Activated CD4-positive, alpha-beta T cell treated with anti-CD3 and anti-CD28 coated beads for 36 hours (primary cell): ENCODE measurements at regions not wholly inside any gene's neighbourhood (a gene's known extent, or its start where the extent isn't known, plus 50 kb on each side); places are given as distances from the start of the nearest gene placed in this dataset.
"Not testable (repeated sequence)": the region's sequence is repeated elsewhere in the genome, so short reads cannot be mapped to it uniquely, and the experiment has no call there.

Experiments
- ATAC-seq: fragments of 200-7000 bp; cut with Tn5 transposase; one replicate; pipeline ENCODE4 v1.10.0; 2021; ENCODE audit warnings: mild to moderate bottlenecking, moderate library complexity
- CTCF ChIA-PET: fragments of 350-600 bp; sonication (Branson Sonifier 250); formaldehyde crosslinking; loops from one replicate; lab custom pipeline; 2021; ENCODE audit warnings: antibody characterized with exemption; lab: Charles Lee
- POLR2A ChIA-PET: fragments of 350-600 bp; sonication (Branson Sonifier 250); formaldehyde crosslinking; loops from one replicate; lab custom pipeline; 2021; ENCODE audit warnings: antibody characterized with exemption, inconsistent platforms; lab: Charles Lee
- DNase-seq: peaks from one replicate; pipeline ENCODE4 v3.0.0-alpha.2; 2020
- H3K27ac Mint-ChIP-seq: one replicate; pipeline ENCODE4 v1.8.0; 2021; ENCODE audit warnings: mixed read lengths
- H3K27me3 Mint-ChIP-seq: one replicate; pipeline ENCODE4 v1.8.0; 2021; ENCODE audit warnings: mixed read lengths
- H3K36me3 Mint-ChIP-seq: one replicate; pipeline ENCODE4 v1.8.0; 2021; ENCODE audit warnings: low read depth, mixed read lengths
- H3K4me1 Mint-ChIP-seq: one replicate; pipeline ENCODE4 v1.8.0; 2021; ENCODE audit warnings: mixed read lengths
- H3K4me3 Mint-ChIP-seq: one replicate; pipeline ENCODE4 v1.8.0; 2021; ENCODE audit warnings: mild to moderate bottlenecking, moderate library complexity, mixed read lengths
- H3K9me3 Mint-ChIP-seq: one replicate; pipeline ENCODE4 v1.8.0; 2021; ENCODE audit warnings: low read depth, mixed read lengths
- intact Hi-C, 2 experiments: fragments of 100-400 bp; cut with DNase I in 1 of 2; cut with micrococcal nuclease in 1 of 2; formaldehyde crosslinking; loops; one replicate each; pipeline versions ENCODE4 v1.14.2 to v1.15.1; 2022 to 2024; cut with DNase I, micrococcal nuclease

GRCh38 chr2:145408980-145409379 is 889.1 kb upstream of the ZEB2 start:
- Mint-ChIP-seq H3K9me3 (no peaks in the 10 kb centered on the region), H3K36me3 (no peaks in the 10 kb centered on the region), H3K27ac (no peak overlapping the region), H3K4me1 (peaks cover 13% of the 10 kb centered on the region), H3K27me3 (peaks cover 13% of the 10 kb centered on the region), H3K4me3 (no peak overlapping the region)
- DNase-seq (no peak), ATAC-seq (no peak)
- POLR2A ChIA-PET = no interaction called here
- intact Hi-C loops = no loop called here
- CTCF ChIA-PET = no interaction called here

GRCh38 chr2:145404690-145405089 is 884.8 kb upstream of the ZEB2 start:
- H3K9me3 Mint-ChIP-seq = no peaks in the 10 kb centered on the region
- no peak overlapping the region for H3K27ac Mint-ChIP-seq
- no peaks in the 10 kb centered on the region for H3K4me1 Mint-ChIP-seq
- ATAC-seq (no peak), DNase-seq (no peak)
- H3K27me3 Mint-ChIP-seq = peaks cover 2% of the 10 kb centered on the region
- H3K36me3 Mint-ChIP-seq = no peaks in the 10 kb centered on the region
- CTCF ChIA-PET = interaction anchor here (0.6 kb wide), 1 partner anchor 26 kb away, joined by 3 read pairs; no protein-coding TSS in a partner anchor
- H3K4me3 Mint-ChIP-seq = no peak overlapping the region
- POLR2A ChIA-PET = no interaction called here
- intact Hi-C loops = no loop called here

GRCh38 chr2:145402706-145403277 is 882.9 kb upstream of the ZEB2 start:
- DNase-seq = no peak
- no peak for ATAC-seq
- Mint-ChIP-seq H3K36me3 (no peaks in the 10 kb centered on the region), H3K27ac (no peak overlapping the region), H3K27me3 (no peaks in the 10 kb centered on the region), H3K4me3 (no peak overlapping the region), H3K4me1 (no peaks in the 10 kb centered on the region), H3K9me3 (no peaks in the 10 kb centered on the region)
- CTCF ChIA-PET = no interaction called here
- intact Hi-C loops = no loop called here
- POLR2A ChIA-PET = no interaction called here

- Mint-ChIP-seq H3K36me3 (no peaks in the 10 kb centered on the region), H3K9me3 (no peaks in the 10 kb centered on the region), H3K4me1 (no peaks in the 10 kb centered on the region), H3K27me3 (no peaks in the 10 kb centered on the region), H3K4me3 (no peak overlapping the region), H3K27ac (no peak overlapping the region)
- ChIA-PET POLR2A (no interaction called here), CTCF (no interaction called here)
- no peak for ATAC-seq
- intact Hi-C loops = no loop called here
- DNase-seq = no peak
These were observed 879.2 kb upstream of the ZEB2 start for GRCh38 chr2:145399131-145399530.

GRCh38 chr2:145394181-145394580 is 874.3 kb upstream of the ZEB2 start:
- CTCF ChIA-PET = interaction anchor here (0.6 kb wide), 1 partner anchor 293 kb away, joined by 3 read pairs; no protein-coding TSS in a partner anchor
- DNase-seq (no peak), ATAC-seq (no peak)
- no peaks in the 10 kb centered on the region for H3K4me1 Mint-ChIP-seq
- no peak overlapping the region for H3K4me3 Mint-ChIP-seq
- no peaks in the 10 kb centered on the region for H3K9me3 Mint-ChIP-seq
- H3K36me3 Mint-ChIP-seq = no peaks in the 10 kb centered on the region
- no peak overlapping the region for H3K27ac Mint-ChIP-seq
- intact Hi-C loops = no loop called here
- POLR2A ChIA-PET = interaction anchor here (0.7 kb wide), 1 partner anchor 34 kb away, joined by 3 read pairs; no protein-coding TSS in a partner anchor
- H3K27me3 Mint-ChIP-seq = no peaks in the 10 kb centered on the region

- Mint-ChIP-seq H3K9me3 (no peaks in the 10 kb centered on the region), H3K4me3 (no peak overlapping the region), H3K4me1 (no peaks in the 10 kb centered on the region), H3K27ac (no peak overlapping the region), H3K27me3 (peaks cover 2% of the 10 kb centered on the region), H3K36me3 (no peaks in the 10 kb centered on the region)
- intact Hi-C loops = no loop called here
- ATAC-seq (no peak), DNase-seq (no peak)
- ChIA-PET POLR2A (no interaction called here), CTCF (no interaction called here)
These were observed 867.1 kb upstream of the ZEB2 start for GRCh38 chr2:145386973-145387372.

- no peak overlapping the region for H3K4me3 Mint-ChIP-seq
- H3K36me3 Mint-ChIP-seq = no peaks in the 10 kb centered on the region
- no peaks in the 10 kb centered on the region for H3K9me3 Mint-ChIP-seq
- ChIA-PET CTCF (no interaction called here), POLR2A (no interaction called here)
- no peaks in the 10 kb centered on the region for H3K4me1 Mint-ChIP-seq
- H3K27me3 Mint-ChIP-seq = peaks cover 2% of the 10 kb centered on the region
- H3K27ac Mint-ChIP-seq = no peak overlapping the region
- no peak for ATAC-seq
- no peak for DNase-seq
- intact Hi-C loops = no loop called here
These were observed 864.0 kb upstream of the ZEB2 start for GRCh38 chr2:145383961-145384360.

GRCh38 chr2:145380436-145381017 is 860.6 kb upstream of the ZEB2 start:
- Mint-ChIP-seq H3K36me3 (no peaks in the 10 kb centered on the region), H3K27me3 (no peaks in the 10 kb centered on the region), H3K27ac (no peak overlapping the region), H3K4me1 (no peaks in the 10 kb centered on the region), H3K9me3 (no peaks in the 10 kb centered on the region), H3K4me3 (no peak overlapping the region)
- DNase-seq = no peak
- CTCF ChIA-PET = no interaction called here
- intact Hi-C loops = no loop called here
- POLR2A ChIA-PET = no interaction called here
- no peak for ATAC-seq

GRCh38 chr2:145379934-145380333 is 860.0 kb upstream of the ZEB2 start:
- no peak for DNase-seq
- no peaks in the 10 kb centered on the region for H3K9me3 Mint-ChIP-seq
- CTCF ChIA-PET = no interaction called here

GRCh38 chr2:145374165-145374564 is 854.2 kb upstream of the ZEB2 start:
- ChIA-PET POLR2A (no interaction called here), CTCF (no interaction called here)
- intact Hi-C loops = no loop called here
- Mint-ChIP-seq H3K27me3 (peaks cover 2% of the 10 kb centered on the region), H3K4me3 (no peak overlapping the region), H3K4me1 (no peaks in the 10 kb centered on the region), H3K27ac (no peak overlapping the region), H3K36me3 (no peaks in the 10 kb centered on the region), H3K9me3 (no peaks in the 10 kb centered on the region)
- DNase-seq (no peak), ATAC-seq (no peak)

More at GRCh38 chr2:145379934-145380333, 860.0 kb upstream of the ZEB2 start:
- no peaks in the 10 kb centered on the region for H3K4me1 Mint-ChIP-seq
- no peak overlapping the region for H3K27ac Mint-ChIP-seq
- ATAC-seq = no peak
- POLR2A ChIA-PET = no interaction called here
- H3K36me3 Mint-ChIP-seq = no peaks in the 10 kb centered on the region
- no peak overlapping the region for H3K4me3 Mint-ChIP-seq
- H3K27me3 Mint-ChIP-seq = no peaks in the 10 kb centered on the region
- intact Hi-C loops = no loop called here

- ATAC-seq, CTCF ChIA-PET: not testable (repeated sequence)
These were observed 847.4 kb upstream of the ZEB2 start for GRCh38 chr2:145367334-145367733.

GRCh38 chr2:145366341-145366740 is 846.4 kb upstream of the ZEB2 start:
- intact Hi-C loops = no loop called here
- CTCF ChIA-PET = no interaction called here
- DNase-seq (no peak), ATAC-seq (no peak)
- Mint-ChIP-seq H3K36me3 (no peaks in the 10 kb centered on the region), H3K27me3 (no peaks in the 10 kb centered on the region), H3K4me3 (no peak overlapping the region), H3K4me1 (no peaks in the 10 kb centered on the region), H3K9me3 (peaks cover 4% of the 10 kb centered on the region), H3K27ac (no peak overlapping the region)
- POLR2A ChIA-PET = no interaction called here

More at GRCh38 chr2:145367334-145367733, 847.4 kb upstream of the ZEB2 start:
- intact Hi-C loops, H3K4me1 Mint-ChIP-seq, H3K36me3 Mint-ChIP-seq, H3K9me3 Mint-ChIP-seq, DNase-seq, H3K27ac Mint-ChIP-seq, H3K27me3 Mint-ChIP-seq, H3K4me3 Mint-ChIP-seq, POLR2A ChIA-PET: not testable (repeated sequence)
